H1 (cell line): ENCODE measurements at regions not wholly inside any gene's neighbourhood (a gene's known extent, or its start where the extent isn't known, plus 50 kb on each side); places are given as distances from the start of the nearest gene placed in this dataset.

Experiments used
- CTCF ChIA-PET: fragments of 300-600 bp; sonication (Branson Sonifier 250); formaldehyde crosslinking; loops from one replicate; lab custom pipeline; 2021; ENCODE audit not compliant: partially characterized antibody; lab: Charles Lee
- POLR2A ChIA-PET: fragments of 300-600 bp; sonication (Branson Sonifier 250); formaldehyde crosslinking; loops from one replicate; lab custom pipeline; 2021; ENCODE audit warnings: inconsistent platforms; ENCODE audit not compliant: partially characterized antibody; lab: Charles Lee
- DNase-seq, 2 experiments: peaks; one replicate each; pipeline versions ENCODE4 v3.0.0 to v3.0.0-alpha.2; 2010 to 2022; ENCODE audit warnings: low spot score in 2 of 2, low read depth in 1 of 2, mixed read lengths in 1 of 2
- FAIRE-seq: peaks from 2 replicates; lab custom pipeline; 2011; peaks lifted over from hg19 to GRCh38; lab: Jason Lieb, UNC
- H2AFZ ChIP-seq: 2 replicates; pipeline ENCODE4 v1.8.1; 2012; ENCODE audit warnings: low read length, inconsistent platforms
- H2AK5ac ChIP-seq: 2 replicates; pipeline ENCODE4 v1.6.1; 2013; ENCODE audit warnings: low read depth, low read length
- H2BK120ac ChIP-seq: replicated peaks from 2 replicates; pipeline ENCODE3; 2013; ENCODE audit warnings: low read depth, low read length, inconsistent platforms
- H2BK12ac ChIP-seq: 2 replicates; pipeline ENCODE4 v1.6.1; 2013; ENCODE audit warnings: low read depth, low read length
- H2BK15ac ChIP-seq: 2 replicates; pipeline ENCODE4 v1.6.1; 2013; ENCODE audit warnings: low read length
- H2BK20ac ChIP-seq: 2 replicates; pipeline ENCODE4 v1.6.1; 2013; ENCODE audit warnings: low read length
- H2BK5ac ChIP-seq: 2 replicates; pipeline ENCODE4 v1.6.1; 2013; ENCODE audit warnings: low read depth, low read length
- H3K14ac ChIP-seq: 2 replicates; pipeline ENCODE4 v1.6.1; 2013; ENCODE audit warnings: inconsistent platforms; ENCODE audit not compliant: insufficient read length
- H3K18ac ChIP-seq: 2 replicates; pipeline ENCODE4 v1.6.1; 2013; ENCODE audit warnings: low read length; ENCODE audit errors: extremely low read depth
- H3K23ac ChIP-seq: 2 replicates; pipeline ENCODE4 v1.6.1; 2013; ENCODE audit warnings: inconsistent platforms; ENCODE audit not compliant: insufficient read length
- H3K23me2 ChIP-seq: 2 replicates; pipeline ENCODE4 v1.6.1; 2013; ENCODE audit warnings: low read depth, low read length
- H3K27ac ChIP-seq: 2 replicates; pipeline ENCODE4 v1.6.1; 2011; ENCODE audit warnings: low read depth, low read length, inconsistent platforms
- H3K27me3 ChIP-seq, 4 experiments: replicated peaks in 1 of 4; 1 replicate in 1 of 4; 2 replicates in 3 of 4; pipeline versions ENCODE4 v1.6.1 to v1.8.1; 2011 to 2013; ENCODE audit warnings: low read length in 3 of 4, mild to moderate bottlenecking in 3 of 4, inconsistent platforms in 2 of 4, mixed read lengths in 2 of 4, moderate library complexity in 1 of 4; ENCODE audit not compliant: control insufficient read depth in 3 of 4, insufficient read depth in 3 of 4; ENCODE audit errors: extremely low read depth in 1 of 4
- H3K36me3 ChIP-seq, 4 experiments: 2 replicates each; pipeline versions ENCODE4 v1.6.1 to v1.8.1; 2011 to 2013; ENCODE audit warnings: mild to moderate bottlenecking in 4 of 4, low read length in 3 of 4, moderate library complexity in 2 of 4, control low read depth in 1 of 4, inconsistent platforms in 1 of 4; ENCODE audit not compliant: insufficient read depth in 4 of 4, control insufficient read depth in 2 of 4
- H3K4ac ChIP-seq: replicated peaks from 2 replicates; pipeline ENCODE3; 2013; ENCODE audit warnings: low read length, low read depth, mixed read lengths, inconsistent platforms; ENCODE audit not compliant: insufficient read length
- H3K4me1 ChIP-seq, 4 experiments: replicated peaks in 1 of 4; 1 replicate in 1 of 4; 2 replicates in 3 of 4; pipeline versions ENCODE4 v1.6.1 to v1.8.1; 2011 to 2013; ENCODE audit warnings: low read length in 3 of 4, inconsistent platforms in 2 of 4, mixed read lengths in 1 of 4; ENCODE audit not compliant: insufficient read depth in 4 of 4, control insufficient read depth in 3 of 4
- H3K4me2 ChIP-seq, 2 experiments: 2 replicates each; pipeline versions ENCODE4 v1.6.1 to v1.8.1; 2011 to 2013; ENCODE audit warnings: low read depth in 2 of 2, low read length in 2 of 2, control low read depth in 1 of 2, inconsistent platforms in 1 of 2, mild to moderate bottlenecking in 1 of 2; ENCODE audit not compliant: insufficient read depth in 1 of 2
- H3K4me3 ChIP-seq, 4 experiments: fragments of 200-600, 300-600 bp in 1 of 4; sonication (generic), shearing (Covaris generic), sonication (Bioruptor Twin) in 1 of 4; 2 replicates each; pipeline versions ENCODE4 v1.5.1 to v1.8.1; 2011 to 2016; ENCODE audit warnings: low read length in 4 of 4, low read depth in 3 of 4, control low read depth in 2 of 4, inconsistent platforms in 2 of 4, mild to moderate bottlenecking in 2 of 4, mixed read lengths in 1 of 4, moderate library complexity in 1 of 4; ENCODE audit not compliant: insufficient read depth in 2 of 4; ENCODE audit errors: extremely low read depth in 1 of 4
- H3K56ac ChIP-seq: replicated peaks from 2 replicates; pipeline ENCODE3; 2013; ENCODE audit warnings: low read depth, mild to moderate bottlenecking, mixed read lengths, low read length, inconsistent platforms; ENCODE audit not compliant: insufficient read length
- H3K79me1 ChIP-seq: 2 replicates; pipeline ENCODE4 v1.6.1; 2013; ENCODE audit warnings: low read depth, low read length, control low read depth
- H3K79me2 ChIP-seq, 2 experiments: 2 replicates each; pipeline versions ENCODE4 v1.6.1 to v1.8.1; 2012 to 2013; ENCODE audit warnings: low read length in 2 of 2, mild to moderate bottlenecking in 2 of 2, inconsistent platforms in 1 of 2; ENCODE audit not compliant: insufficient read depth in 2 of 2, control insufficient read depth in 1 of 2
- H3K9ac ChIP-seq, 4 experiments: replicated peaks in 1 of 4; 1 replicate in 1 of 4; 2 replicates in 3 of 4; pipeline versions ENCODE4 v1.6.1 to v1.8.1; 2011 to 2013; ENCODE audit warnings: low read depth in 3 of 4, low read length in 3 of 4, control low read depth in 2 of 4, mild to moderate bottlenecking in 2 of 4, moderate library complexity in 2 of 4, inconsistent platforms in 1 of 4; ENCODE audit errors: extremely low read depth in 1 of 4
- H3K9me3 ChIP-seq, 2 experiments: 2 replicates each; pipeline versions ENCODE4 v1.6.1 to v1.8.1; 2012 to 2013; ENCODE audit warnings: mild to moderate bottlenecking in 2 of 2, moderate library complexity in 2 of 2, control low read depth in 1 of 2, inconsistent platforms in 1 of 2, low read depth in 1 of 2, low read length in 1 of 2, mixed read lengths in 1 of 2; ENCODE audit not compliant: insufficient read depth in 2 of 2
- H4K20me1 ChIP-seq, 2 experiments: replicated peaks in 1 of 2; 2 replicates each; pipeline versions ENCODE3 to v1.8.1; 2011 to 2013; ENCODE audit warnings: inconsistent platforms in 2 of 2, low read length in 2 of 2, mild to moderate bottlenecking in 1 of 2; ENCODE audit not compliant: insufficient read depth in 2 of 2, control insufficient read depth in 1 of 2
- H4K5ac ChIP-seq: 2 replicates; pipeline ENCODE4 v1.6.1; 2013; ENCODE audit warnings: low read length, low read depth, mixed read lengths, inconsistent platforms; ENCODE audit not compliant: insufficient read length
- H4K8ac ChIP-seq: 2 replicates; pipeline ENCODE4 v1.8.0; 2013; ENCODE audit warnings: mild to moderate bottlenecking, moderate library complexity, low read length, inconsistent platforms; ENCODE audit not compliant: insufficient read depth; ENCODE audit errors: extremely low read depth
- H4K91ac ChIP-seq: replicated peaks from 2 replicates; pipeline ENCODE3; 2013; ENCODE audit warnings: low read length, mixed read lengths, inconsistent platforms; ENCODE audit not compliant: insufficient read length
- CHD2 ChIP-seq: IDR thresholded peaks from 2 replicates; pipeline ENCODE4 v1.6.1; 2012; ENCODE audit warnings: low read length, improper control_type of control experiment
- CREB1 ChIP-seq: IDR thresholded peaks from 2 replicates; pipeline ENCODE4 v1.6.1; 2012; ENCODE audit warnings: inconsistent platforms
- EZH2 ChIP-seq: fragments of 200-600 bp; sonication (generic); IDR thresholded peaks from 2 replicates; pipeline ENCODE4 v1.7.1; 2012; ENCODE audit warnings: low read depth, mild to moderate bottlenecking, moderate library complexity, low read length, inconsistent platforms; ENCODE audit not compliant: severe bottlenecking
- JUN ChIP-seq: IDR thresholded peaks from 2 replicates; pipeline ENCODE4 v1.6.1; 2011; ENCODE audit warnings: low read depth, mild to moderate bottlenecking, improper control_type of control experiment, low read length
- RNF2 ChIP-seq: fragments of 200-900, 300-1000 bp; sonication (generic); IDR thresholded peaks from 2 replicates; pipeline ENCODE4 v1.7.1; 2016; ENCODE audit warnings: borderline replicate concordance, low read depth, mild to moderate bottlenecking, antibody characterized with exemption, low read length; ENCODE audit not compliant: poor library complexity, severe bottlenecking; ENCODE audit errors: missing control alignments
- SP2 ChIP-seq: IDR thresholded peaks from 2 replicates; pipeline ENCODE4 v1.6.1; 2012; ENCODE audit warnings: mild to moderate bottlenecking, low read length, inconsistent platforms
- SP4 ChIP-seq: IDR thresholded peaks from 2 replicates; pipeline ENCODE4 v1.6.1; 2012; ENCODE audit warnings: low read length, inconsistent platforms
- SRF ChIP-seq: IDR thresholded peaks from 2 replicates; pipeline ENCODE4 v1.6.1; 2011; ENCODE audit warnings: mild to moderate bottlenecking, low read depth, low read length, moderate library complexity
- TAF7 ChIP-seq: optimal IDR thresholded peaks from 2 replicates; pipeline ENCODE3; 2011; ENCODE audit warnings: low read depth, mild to moderate bottlenecking, inconsistent platforms, low read length, moderate library complexity, borderline replicate concordance
- TBP ChIP-seq: IDR thresholded peaks from 2 replicates; pipeline ENCODE4 v1.6.1; 2011; ENCODE audit warnings: low read depth, low read length, improper control_type of control experiment
- TEAD4 ChIP-seq: IDR thresholded peaks from 2 replicates; pipeline ENCODE4 v1.6.1; 2012; ENCODE audit warnings: low read depth, low read length, inconsistent platforms, mixed read lengths
- YY1 ChIP-seq: IDR thresholded peaks from 2 replicates; pipeline ENCODE4 v1.6.1; 2011; ENCODE audit warnings: low read depth, mild to moderate bottlenecking, low read length
- WGBS, 2 experiments: shearing (Covaris generic) in 1 of 2; methylation state at CpG; one replicate each; pipeline versions ENCODE4 v1.1.6 to v1.1.7; 2013 to 2015; ENCODE audit warnings: low lambda C conversion rate in 2 of 2, mixed read lengths in 2 of 2, inconsistent platforms in 1 of 2, low coverage in 1 of 2, missing lambda C conversion rate in 1 of 2; ENCODE audit not compliant: insufficient replicate concordance in 2 of 2, insufficient coverage in 1 of 2, insufficient read length in 1 of 2; ENCODE audit errors: extremely low coverage in 1 of 2, missing lambda C conversion rate in 1 of 2; 5-methylcytosine and 5-hydroxymethylcytosine counted together

- Histone ChIP-seq H3K23ac (no peak overlapping the region), H2AFZ (no peak overlapping the region), H3K9ac (no peak overlapping the region), H2AK5ac (no peak overlapping the region), H2BK20ac (no peak overlapping the region), H3K79me2 (no peaks in the 10 kb centered on the region), H3K36me3 (no peaks in the 10 kb centered on the region), H3K4ac (no peak overlapping the region), H3K4me2 (no peak overlapping the region), H3K56ac (no peak overlapping the region), H3K14ac (no peak overlapping the region), H4K20me1 (no peaks in the 10 kb centered on the region), H3K4me1 (no peaks in the 10 kb centered on the region; a peak in 1 of 7 replicates), H3K4me3 (no peak overlapping the region), H4K5ac (no peak overlapping the region), H3K79me1 (no peaks in the 10 kb centered on the region), H3K27ac (no peak overlapping the region), H3K27me3 (no peaks in the 10 kb centered on the region), H2BK12ac (no peak overlapping the region), H3K18ac (no peak overlapping the region), H3K23me2 (no peaks in the 10 kb centered on the region), H2BK120ac (no peak overlapping the region), H4K8ac (no peak overlapping the region), H2BK15ac (no peak overlapping the region), H4K91ac (no peak overlapping the region), H2BK5ac (no peak overlapping the region), H3K9me3 (no peaks in the 10 kb centered on the region)
- ChIA-PET POLR2A (no interaction called here), CTCF (no interaction called here)
- FAIRE-seq (no peak), DNase-seq (no peak)
- 81% methylated on average over 4 of the region's 4 CpGs; no CpG with 5 or more reads in 1 of the 2 experiments for WGBS, 2 experiments
- no peak for TF ChIP-seq TBP
- no peak for TF ChIP-seq SP4
- TF ChIP-seq CREB1: no peak
- TF ChIP-seq JUN: no peak
- TF ChIP-seq SRF: no peak
- TF ChIP-seq SP2: no peak
- TF ChIP-seq TEAD4: no peak
- TF ChIP-seq TAF7: no peak
- TF ChIP-seq YY1: no peak
- TF ChIP-seq EZH2: no peak
- no peak for TF ChIP-seq CHD2
- no peak for TF ChIP-seq RNF2
Observed at GRCh38 chr14:40119321-40119720, 687.1 kb upstream of the FBXO33 start.
